GM19395 (cell line): ENCODE measurements at regions not wholly inside any gene's neighbourhood (a gene's known extent, or its start where the extent isn't known, plus 50 kb on each side); places are given as distances from the start of the nearest gene placed in this dataset.

Source experiments
- ATAC-seq: cut with Tn5 transposase; IDR thresholded peaks from one replicate; pipeline ENCODE4 v1.9.1; 2021; ENCODE audit warnings: mild to moderate bottlenecking, moderate library complexity; ENCODE audit not compliant: unreplicated experiment

- no peak for ATAC-seq
Measured at GRCh38 chr11:128330203-128330602, 257.2 kb downstream of the ETS1 start.

- no peak for ATAC-seq
Measured at GRCh38 chr11:128328955-128329551, 258.3 kb downstream of the ETS1 start.

GRCh38 chr11:128327274-128327673, 260.1 kb downstream of the ETS1 start:
- ATAC-seq, result no peak

GRCh38 chr11:128326791-128327190, 260.6 kb downstream of the ETS1 start:
- no peak for ATAC-seq

GRCh38 chr11:128324531-128325141, 262.7 kb downstream of the ETS1 start:
- ATAC-seq, result no peak

GRCh38 chr11:128324051-128324481, 263.3 kb downstream of the ETS1 start:
- ATAC-seq, result no peak

- peak; percentile 54 for ATAC-seq
Measured at GRCh38 chr11:128323381-128323780, 264.0 kb downstream of the ETS1 start.

GRCh38 chr11:128318856-128319474, 268.4 kb downstream of the ETS1 start:
- peak; percentile 88 for ATAC-seq

GRCh38 chr11:128316541-128317227, 270.7 kb downstream of the ETS1 start:
- no peak for ATAC-seq

GRCh38 chr11:128315933-128316332, 271.4 kb downstream of the ETS1 start:
- no peak for ATAC-seq

- ATAC-seq, result no peak
Measured at GRCh38 chr11:128313931-128314330, 273.4 kb downstream of the ETS1 start.

- peak; percentile 71 for ATAC-seq
Measured at GRCh38 chr11:128311742-128312719, 275.3 kb downstream of the ETS1 start.

- ATAC-seq, result no peak
Measured at GRCh38 chr11:128310676-128311445, 276.5 kb downstream of the ETS1 start.

GRCh38 chr11:128310005-128310404, 277.4 kb downstream of the ETS1 start:
- ATAC-seq, result no peak

- no peak for ATAC-seq
Measured at GRCh38 chr11:128308794-128309193, 278.6 kb downstream of the ETS1 start.

- ATAC-seq, result no peak
Measured at GRCh38 chr11:128305588-128305987, 281.8 kb downstream of the ETS1 start.

- ATAC-seq, result no peak
Measured at GRCh38 chr11:128304666-128305485, 282.5 kb downstream of the ETS1 start.

GRCh38 chr11:128304116-128304515, 283.2 kb downstream of the ETS1 start:
- no peak for ATAC-seq

GRCh38 chr11:128303383-128303782, 284.0 kb downstream of the ETS1 start:
- ATAC-seq, result no peak
